MCF 10A (cell line): ENCODE measurements at regions not wholly inside any gene's neighbourhood (a gene's known extent, or its start where the extent isn't known, plus 50 kb on each side); places are given as distances from the start of the nearest gene placed in this dataset.

Experiments used
- BruUV-seq: library from RNA; stranded (reverse); fragments of 400-500 nt; replicated peaks from 2 replicates; lab custom pipeline; 2021; lab: Mats Ljungman, UMichigan
- CTCF ChIA-PET: fragments of 300-600 bp; sonication (Branson Sonifier 250); formaldehyde crosslinking; extraction: SDS; loops from one replicate; lab custom pipeline; 2021; ENCODE audit warnings: antibody characterized with exemption, inconsistent platforms; lab: Yijun Ruan, JAX
- POLR2A ChIA-PET: fragments of 300-600, 350-650 bp; sonication (Branson Sonifier 250); formaldehyde crosslinking; extraction: SDS; loops from one replicate; lab custom pipeline; 2020; ENCODE audit warnings: antibody characterized with exemption, inconsistent platforms; lab: Yijun Ruan, JAX
- DNase-seq: peaks from one replicate; pipeline ENCODE4 v3.0.0-alpha.2; 2018; ENCODE audit not compliant: unreplicated experiment
- H3K27ac Mint-ChIP-seq: one replicate; pipeline ENCODE4 v1.8.0; 2022; ENCODE audit warnings: mild to moderate bottlenecking, low read depth, mixed read lengths; ENCODE audit not compliant: unreplicated experiment
- H3K27me3 Mint-ChIP-seq: one replicate; pipeline ENCODE4 v1.8.0; 2022; ENCODE audit warnings: mixed read lengths; ENCODE audit not compliant: insufficient read depth, unreplicated experiment
- H3K36me3 Mint-ChIP-seq: one replicate; pipeline ENCODE4 v1.8.0; 2022; ENCODE audit warnings: mild to moderate bottlenecking, moderate library complexity, mixed read lengths; ENCODE audit not compliant: insufficient read depth, unreplicated experiment
- H3K4me1 Mint-ChIP-seq: one replicate; pipeline ENCODE4 v1.8.0; 2022; ENCODE audit warnings: mixed read lengths; ENCODE audit not compliant: insufficient read depth, unreplicated experiment
- H3K4me3 Mint-ChIP-seq: one replicate; pipeline ENCODE4 v1.8.0; 2022; ENCODE audit warnings: mild to moderate bottlenecking, moderate library complexity, mixed read lengths; ENCODE audit not compliant: unreplicated experiment
- H3K9me3 Mint-ChIP-seq: one replicate; pipeline ENCODE4 v1.8.0; 2022; ENCODE audit warnings: mixed read lengths; ENCODE audit not compliant: unreplicated experiment
- CTCF ChIP-seq: fragments of 200-600 bp; IDR thresholded peaks from one replicate; pipeline ENCODE4 v1.8.0; 2022; ENCODE audit warnings: antibody characterized with exemption, mild to moderate bottlenecking; ENCODE audit not compliant: unreplicated experiment
- intact Hi-C: fragments of 100-400 bp; cut with micrococcal nuclease; formaldehyde crosslinking; loops from 2 replicates; pipeline ENCODE4 v1.14.1; 2022

GRCh38 chr9:82147798-82148425 is 159.3 kb downstream of the SPATA31D1 start:
- H3K27ac Mint-ChIP-seq = no peak overlapping the region
- no peaks in the 10 kb centered on the region for H3K27me3 Mint-ChIP-seq
- intact Hi-C loops = no loop called here
- no TSS peak for BruUV-seq
- no peaks in the 10 kb centered on the region for H3K9me3 Mint-ChIP-seq
- ChIA-PET POLR2A (no interaction called here), CTCF (no interaction called here)
- DNase-seq = no peak
- TF ChIP-seq CTCF = no peak
- no peaks in the 10 kb centered on the region for H3K4me1 Mint-ChIP-seq
- H3K4me3 Mint-ChIP-seq = no peak overlapping the region
- no peaks in the 10 kb centered on the region for H3K36me3 Mint-ChIP-seq

GRCh38 chr9:82148426-82148810 is 159.8 kb downstream of the SPATA31D1 start:
- intact Hi-C loops = no loop called here
- no peak for DNase-seq
- ChIA-PET POLR2A (no interaction called here), CTCF (interaction anchor here (0.8 kb wide), 1 partner anchor 21 kb away, joined by 3 read pairs; no protein-coding TSS in a partner anchor)
- no TSS peak for BruUV-seq
- TF ChIP-seq CTCF = no peak
- Mint-ChIP-seq H3K4me1 (no peaks in the 10 kb centered on the region), H3K36me3 (no peaks in the 10 kb centered on the region), H3K27ac (no peak overlapping the region), H3K27me3 (no peaks in the 10 kb centered on the region), H3K9me3 (no peaks in the 10 kb centered on the region), H3K4me3 (no peak overlapping the region)

- intact Hi-C loops = no loop called here
- Mint-ChIP-seq H3K9me3 (no peaks in the 10 kb centered on the region), H3K27me3 (no peaks in the 10 kb centered on the region), H3K27ac (no peak overlapping the region), H3K4me1 (no peaks in the 10 kb centered on the region), H3K4me3 (no peak overlapping the region), H3K36me3 (no peaks in the 10 kb centered on the region)
- DNase-seq = no peak
- no TSS peak for BruUV-seq
- POLR2A ChIA-PET = no interaction called here
- CTCF ChIA-PET = interaction anchor here (0.8 to 1.0 kb wide), 2 partner anchors 17 to 20 kb away, joined by 3 read pairs; no protein-coding TSS in a partner anchor
- TF ChIP-seq CTCF = no peak
These were observed 160.4 kb downstream of the SPATA31D1 start for GRCh38 chr9:82148901-82149461.

- DNase-seq = no peak
- POLR2A ChIA-PET = no interaction called here
- CTCF ChIA-PET = interaction anchor here (1.0 kb wide), 1 partner anchor 18 kb away, joined by 3 read pairs; no protein-coding TSS in a partner anchor
- H3K4me1 Mint-ChIP-seq = no peaks in the 10 kb centered on the region
- no TSS peak for BruUV-seq
- intact Hi-C loops = no loop called here
- H3K36me3 Mint-ChIP-seq = no peaks in the 10 kb centered on the region
- H3K27ac Mint-ChIP-seq = no peak overlapping the region
- H3K9me3 Mint-ChIP-seq = no peaks in the 10 kb centered on the region
- no peaks in the 10 kb centered on the region for H3K27me3 Mint-ChIP-seq
- no peak for TF ChIP-seq CTCF
- no peak overlapping the region for H3K4me3 Mint-ChIP-seq
These were observed 161.0 kb downstream of the SPATA31D1 start for GRCh38 chr9:82149501-82149946.
